GM21526 (cell line): ENCODE measurements at regions not wholly inside any gene's neighbourhood (a gene's known extent, or its start where the extent isn't known, plus 50 kb on each side); places are given as distances from the start of the nearest gene placed in this dataset.

Source experiments
- ATAC-seq: cut with Tn5 transposase; IDR thresholded peaks from one replicate; pipeline ENCODE4 v1.9.1; 2021; ENCODE audit warnings: moderate library complexity; ENCODE audit not compliant: unreplicated experiment, low FRiP score

DNA sequence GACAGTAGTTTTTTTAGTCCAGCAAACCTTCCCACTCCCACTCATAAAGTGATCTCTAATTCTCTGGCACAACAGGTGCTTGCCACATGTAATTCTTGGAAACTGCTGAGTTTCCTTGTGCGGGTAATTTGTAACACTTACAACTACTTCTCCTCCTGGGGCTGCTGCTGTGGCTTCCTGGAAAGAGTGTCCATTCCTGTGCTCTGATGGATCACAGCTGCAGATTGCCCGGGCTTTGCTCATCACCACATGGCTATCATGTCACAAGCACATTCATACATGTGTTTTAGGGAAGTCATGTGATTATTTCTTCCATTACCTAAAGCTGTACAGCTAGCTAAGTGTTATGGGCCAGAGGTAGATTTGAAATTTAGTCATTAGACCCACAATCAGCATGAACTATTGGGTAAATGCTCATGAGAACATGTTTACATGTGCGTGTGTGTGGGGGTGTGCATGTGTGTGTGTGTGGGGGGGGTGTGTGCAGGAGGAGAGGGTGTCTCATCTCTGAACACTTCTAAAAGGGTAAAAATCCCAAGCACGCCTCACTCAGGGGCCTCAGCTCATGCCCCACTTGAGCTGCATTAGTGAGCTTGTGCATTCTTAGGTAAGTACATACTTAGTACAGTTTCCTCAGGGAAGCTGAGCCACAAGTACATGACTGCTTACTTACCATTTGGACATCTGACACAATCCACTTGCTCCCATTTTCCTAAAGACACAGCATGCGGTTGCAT is 118.1 kb upstream of the CCDC112 start:
- ATAC-seq = no peak

DNA sequence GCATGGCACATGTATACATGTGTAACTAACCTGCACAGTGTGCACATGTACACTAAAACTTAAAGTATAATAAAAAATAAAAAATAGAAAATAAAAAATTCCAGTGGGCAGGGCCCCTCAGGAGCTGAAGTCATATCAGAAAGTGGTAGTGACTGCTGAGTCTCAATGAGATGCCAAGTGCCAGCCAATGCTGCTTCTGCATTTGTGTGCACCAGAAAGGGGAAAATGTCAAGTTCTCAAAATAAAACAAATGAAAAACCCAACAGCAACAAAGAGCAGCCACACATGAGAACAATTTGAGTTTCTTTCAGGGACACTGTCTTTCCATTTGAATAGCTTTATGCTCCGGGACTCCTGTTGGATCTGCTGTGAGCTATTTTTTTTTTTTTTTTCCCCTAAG is 117.2 kb upstream of the CCDC112 start:
- ATAC-seq = no peak

DNA sequence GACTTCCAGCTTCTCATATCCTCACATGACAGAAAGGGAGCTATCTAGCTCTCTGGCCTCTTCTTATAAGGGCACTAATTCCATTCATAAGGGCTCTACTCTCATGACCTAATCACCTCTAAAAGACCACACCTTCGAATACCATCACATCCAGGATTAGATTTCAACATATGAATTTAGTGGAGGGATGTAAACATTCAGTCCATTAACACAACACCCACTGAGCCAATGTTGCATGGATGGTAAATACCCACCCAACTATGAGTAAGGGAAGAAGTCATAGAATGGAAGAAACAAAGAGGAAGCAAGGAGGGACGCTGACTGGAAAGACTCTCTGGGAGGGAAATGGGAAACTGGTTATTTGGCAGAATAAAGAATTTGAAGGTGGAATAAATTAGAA is 112.6 kb upstream of the CCDC112 start:
- ATAC-seq = no peak

DNA sequence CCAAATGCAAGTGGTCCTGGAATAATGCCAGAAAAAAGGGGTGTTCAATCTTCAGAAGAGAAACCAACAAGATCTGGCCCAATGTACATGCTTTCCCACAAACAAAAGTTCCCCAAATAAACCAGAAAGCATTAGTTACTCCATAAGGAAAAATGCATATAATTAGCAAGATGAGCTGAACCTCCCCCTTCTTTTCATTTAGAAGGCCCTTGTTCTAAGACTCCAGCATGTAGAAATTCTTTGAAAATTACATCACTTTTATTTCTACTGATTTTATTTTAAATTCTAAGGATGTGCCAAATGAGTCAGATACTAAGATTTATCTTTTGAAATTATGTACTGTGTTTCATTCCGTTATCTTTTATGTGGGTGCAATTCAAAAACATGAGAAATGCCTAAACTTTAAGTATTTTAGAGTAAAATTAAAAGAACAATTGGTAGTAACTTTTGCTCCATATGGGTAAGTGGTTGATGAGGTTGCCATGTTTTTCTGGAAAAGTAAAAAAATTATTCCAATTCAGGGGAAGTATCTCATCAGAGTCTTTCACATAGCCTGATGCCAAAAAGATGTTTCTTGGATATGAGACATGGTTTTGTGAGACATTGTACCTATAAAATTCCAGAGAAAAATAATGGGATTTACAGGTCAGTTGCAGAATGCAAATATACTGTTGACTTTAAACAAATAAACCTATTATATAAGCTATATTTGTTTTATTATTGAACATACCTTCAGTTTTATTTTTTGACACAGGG is 106.5 kb upstream of the CCDC112 start:
- ATAC-seq = no peak

DNA sequence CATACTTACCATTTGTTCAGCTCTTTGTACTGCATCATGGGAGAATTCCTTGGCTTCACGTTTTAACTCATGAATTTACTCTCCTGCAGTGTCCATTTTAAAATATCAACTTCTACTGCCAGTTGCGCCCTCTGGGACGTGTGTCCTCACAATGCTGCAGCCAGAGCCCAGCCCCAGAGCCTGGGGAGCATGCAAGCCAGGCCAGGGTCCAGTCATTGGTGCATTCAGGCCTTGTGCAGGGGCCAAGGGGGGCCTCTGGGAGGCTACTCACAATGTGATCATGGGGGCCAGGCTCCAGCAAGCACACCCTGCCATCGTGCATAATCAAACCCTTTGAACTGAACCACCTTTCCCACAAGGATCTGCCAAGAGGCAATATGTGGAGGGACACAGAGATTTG is 105.6 kb upstream of the CCDC112 start:
- no peak for ATAC-seq

DNA sequence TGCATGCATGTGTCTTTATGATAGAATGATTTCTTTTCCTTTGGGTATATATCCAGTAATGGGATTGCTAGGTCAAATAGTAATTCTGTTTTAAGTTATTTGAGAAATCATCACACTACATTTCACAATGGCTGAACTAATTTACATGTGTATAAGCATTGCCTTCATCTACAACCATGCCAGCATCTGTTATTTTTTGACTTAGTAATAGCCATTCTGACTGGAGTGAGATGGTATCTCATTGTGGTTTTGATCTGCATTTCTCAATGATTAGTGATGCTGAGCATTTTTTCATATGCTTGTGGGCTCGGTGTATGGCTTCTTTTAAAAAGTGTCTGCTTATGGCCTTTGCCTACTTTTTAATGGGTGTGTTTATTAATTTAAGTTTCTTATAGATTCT is 102.3 kb upstream of the CCDC112 start:
- ATAC-seq = no peak

DNA sequence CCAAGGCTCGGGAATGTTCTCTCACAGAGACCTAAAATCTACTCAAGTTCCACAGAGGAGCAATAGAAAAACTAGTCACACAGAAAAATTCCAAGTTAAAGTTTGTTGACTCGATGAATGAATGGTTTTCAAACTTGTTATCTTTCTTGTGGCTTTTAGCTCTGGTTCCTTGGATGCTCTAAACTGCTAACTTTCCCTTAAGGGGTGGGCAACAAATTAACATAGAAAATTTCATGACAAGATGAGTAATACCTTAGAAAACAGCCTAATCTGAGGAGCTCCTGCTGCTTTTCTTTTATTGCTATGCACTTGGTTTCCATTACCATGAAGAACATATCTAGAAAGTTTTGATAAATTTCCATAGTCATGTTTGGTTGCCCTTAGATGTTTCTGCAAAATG is 100.2 kb upstream of the CCDC112 start:
- no peak for ATAC-seq

DNA sequence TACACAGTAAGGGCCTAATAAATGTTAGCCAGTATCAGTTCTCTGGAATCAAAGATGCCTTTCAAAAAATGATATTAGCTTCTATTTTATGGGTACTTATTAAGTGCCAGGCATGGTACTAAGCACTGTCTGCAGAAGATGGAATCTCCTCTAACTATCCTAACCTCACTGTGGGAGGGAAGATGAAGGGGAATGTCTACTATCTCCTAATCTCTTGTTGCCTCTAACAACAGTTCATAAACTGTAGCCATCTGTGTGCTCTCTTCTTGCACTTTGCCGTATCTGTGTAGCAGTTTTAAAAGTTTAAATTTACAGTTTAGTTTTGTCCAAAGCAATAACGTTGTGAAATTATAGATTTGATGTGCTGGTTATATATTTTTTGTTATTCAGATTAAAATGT is 99.6 kb upstream of the CCDC112 start:
- ATAC-seq = no peak

DNA sequence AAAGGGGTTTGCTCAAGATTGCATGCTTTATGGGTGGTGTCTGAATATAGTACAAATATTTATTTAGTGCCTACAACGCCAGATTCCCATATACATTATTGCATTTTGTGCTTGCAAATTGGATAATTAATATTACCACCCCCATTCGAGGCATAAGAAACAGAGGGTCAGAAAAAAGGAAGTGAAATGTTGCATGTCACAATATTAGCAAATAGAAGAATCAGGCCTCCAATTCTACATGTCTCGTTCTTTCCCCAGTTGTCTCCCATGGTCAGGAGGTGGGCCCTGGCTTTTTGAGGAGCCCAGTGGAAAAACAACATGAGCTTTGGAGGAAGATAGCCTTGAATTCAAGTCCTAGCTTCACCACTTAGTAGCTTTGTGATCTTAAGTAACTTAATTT is 98.1 kb upstream of the CCDC112 start:
- no peak for ATAC-seq

DNA sequence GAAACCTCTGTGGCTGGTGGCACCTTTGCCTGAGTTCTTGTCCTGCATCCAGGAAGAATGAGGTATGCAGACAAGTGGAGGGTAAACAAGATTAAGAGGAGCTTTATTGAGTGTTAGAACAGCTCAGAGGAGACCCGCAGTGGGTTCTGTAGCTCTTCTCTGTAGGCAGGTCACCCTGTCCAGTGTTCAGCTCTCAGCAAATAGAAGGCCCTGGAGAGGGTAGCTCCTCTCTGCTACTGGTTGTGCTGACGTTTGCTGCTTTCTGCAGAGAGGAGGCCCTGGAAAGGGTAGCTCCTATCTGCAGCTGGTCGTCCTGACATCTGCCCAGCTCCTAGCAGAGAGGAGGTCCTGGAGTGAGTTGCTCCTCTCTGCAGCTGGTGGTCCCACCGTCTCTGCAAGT is 96.8 kb upstream of the CCDC112 start:
- ATAC-seq = no peak

DNA sequence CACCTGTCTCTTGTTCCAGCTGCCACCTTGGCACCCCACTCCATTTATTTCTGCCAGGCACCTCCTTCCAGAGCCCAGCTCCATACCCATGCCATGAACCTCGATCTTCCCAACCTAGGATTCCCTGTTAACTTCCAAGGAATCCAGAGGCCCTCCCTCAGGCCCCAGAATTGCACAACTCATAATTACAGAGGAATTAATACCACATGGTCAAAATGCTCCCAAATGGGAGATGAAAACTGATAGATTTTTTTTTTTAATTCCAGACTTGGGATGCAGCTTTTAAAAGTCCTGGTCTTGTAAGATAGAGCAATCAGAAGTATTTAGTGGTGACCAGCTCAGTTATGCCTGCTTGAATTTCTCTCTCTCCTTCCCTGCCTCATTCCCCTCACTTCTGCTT is 96.2 kb upstream of the CCDC112 start:
- ATAC-seq = no peak

DNA sequence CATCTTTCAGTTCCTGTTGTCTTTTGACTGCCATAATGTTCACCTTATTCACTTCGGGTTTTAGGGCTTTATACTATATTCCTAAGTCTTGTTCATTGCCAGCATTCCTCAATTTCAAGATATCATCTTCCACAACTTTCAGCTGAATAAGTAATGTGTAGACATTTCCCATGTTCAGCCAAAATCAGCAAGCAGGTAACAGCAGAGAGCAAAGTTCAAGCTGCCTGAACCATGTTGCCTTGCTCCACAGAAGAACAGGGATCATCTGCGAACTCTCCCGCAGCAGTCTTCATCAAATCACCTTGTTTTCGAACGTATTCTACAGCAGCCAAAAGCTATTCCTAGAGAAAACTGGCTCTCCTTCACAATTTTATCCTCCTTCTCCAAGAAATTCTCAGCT is 95.3 kb upstream of the CCDC112 start:
- no peak for ATAC-seq

DNA sequence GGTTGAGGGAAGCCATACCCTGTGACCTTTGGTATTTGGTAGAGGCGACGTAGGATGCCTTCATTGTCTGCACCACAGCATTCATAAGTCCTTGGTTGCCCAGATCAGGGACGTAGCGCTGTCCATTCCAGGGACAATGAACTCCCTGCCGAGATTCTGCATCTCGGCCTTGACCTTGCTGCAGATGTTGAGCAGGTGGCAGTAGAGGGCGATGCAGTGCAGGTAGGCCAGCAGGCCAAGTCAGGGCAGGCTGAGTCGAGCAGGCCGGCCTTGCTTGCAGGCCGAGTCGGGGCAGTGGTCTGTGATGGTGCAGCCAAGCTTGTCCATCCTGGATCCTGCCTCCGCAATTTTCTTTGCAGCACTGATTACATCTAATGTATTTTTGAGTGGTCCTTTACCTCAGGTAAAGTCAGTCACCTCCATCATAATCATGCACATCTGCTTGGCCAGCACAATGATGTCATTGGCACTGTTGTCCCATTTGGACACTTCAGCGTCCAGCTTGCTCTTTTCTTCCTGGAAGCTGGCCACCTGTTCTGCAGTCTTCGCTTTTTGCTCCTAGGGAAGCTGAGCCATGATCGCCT is 93.4 kb upstream of the CCDC112 start:
- ATAC-seq = no peak

DNA sequence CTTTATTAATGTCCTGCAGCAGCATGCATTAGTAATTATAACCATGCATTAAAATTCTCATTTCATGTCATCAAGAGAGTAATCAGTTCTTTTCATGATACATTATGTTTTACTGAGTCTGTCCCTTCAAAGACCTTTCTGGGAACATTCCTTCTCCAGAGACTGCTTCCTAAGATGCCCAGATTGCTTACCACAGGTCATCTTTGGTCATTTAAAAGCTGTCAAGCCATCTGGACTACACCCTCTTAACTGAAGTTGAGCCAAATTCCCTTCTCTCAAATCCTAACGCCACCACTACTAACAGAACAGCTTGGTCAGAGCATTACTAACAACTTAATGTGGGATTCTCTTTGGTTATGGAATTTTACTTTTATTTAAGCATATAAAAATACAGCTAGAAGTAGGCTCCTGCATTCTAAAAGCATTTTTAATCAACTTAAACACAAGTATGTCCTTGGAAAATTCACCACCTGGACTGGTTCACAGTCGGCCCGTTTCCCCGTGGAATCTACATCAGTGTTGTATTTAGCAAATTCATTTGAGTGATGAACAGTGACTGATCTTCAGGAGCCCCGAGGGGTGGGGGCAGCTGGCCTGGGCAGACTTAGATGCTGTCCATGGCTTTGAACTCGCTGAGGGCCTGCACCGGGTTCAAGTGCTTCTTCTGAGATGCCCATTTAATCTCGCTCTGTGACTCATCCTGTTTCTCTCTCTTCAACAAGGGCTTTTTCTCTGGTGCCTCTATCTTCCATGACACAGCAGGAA is 92.8 kb upstream of the CCDC112 start:
- no peak for ATAC-seq

DNA sequence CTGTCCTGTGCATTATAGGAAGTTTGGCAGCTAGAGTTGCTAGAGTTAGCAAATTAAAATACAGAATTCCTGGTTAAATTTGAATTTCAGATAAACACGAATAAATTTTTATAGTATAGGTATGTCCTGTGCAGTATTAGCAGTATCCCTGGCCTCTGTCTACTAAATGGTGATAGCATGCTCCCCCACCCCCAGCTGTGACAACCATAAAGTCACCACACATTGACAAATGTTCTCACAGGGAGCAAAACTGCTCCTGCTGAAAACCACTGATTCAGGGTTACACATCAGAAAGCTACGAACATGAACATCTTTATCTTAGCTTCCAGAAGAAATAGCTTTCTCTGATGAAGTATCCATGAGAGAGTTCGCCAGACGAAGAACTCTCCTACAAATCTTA is 91.8 kb upstream of the CCDC112 start:
- no peak for ATAC-seq

DNA sequence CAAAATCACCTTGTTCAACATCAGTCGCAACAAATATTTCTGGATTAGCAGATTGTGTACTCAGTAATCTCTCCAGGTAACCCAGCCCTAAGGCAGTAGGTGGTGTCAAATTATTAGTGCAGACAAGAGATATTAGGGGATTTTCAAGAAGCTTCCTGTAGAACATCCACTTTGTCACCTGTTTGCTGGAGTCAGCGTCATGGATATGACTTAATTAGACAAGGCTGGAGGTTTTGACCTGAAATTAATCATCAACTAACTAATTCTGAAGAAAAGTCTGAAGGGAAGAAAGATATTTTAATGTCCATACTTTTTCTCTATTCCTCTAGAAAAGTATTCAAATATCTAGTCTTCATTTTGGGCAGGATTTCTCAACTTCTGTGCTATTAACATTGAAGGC is 91.4 kb upstream of the CCDC112 start:
- ATAC-seq = no peak

DNA sequence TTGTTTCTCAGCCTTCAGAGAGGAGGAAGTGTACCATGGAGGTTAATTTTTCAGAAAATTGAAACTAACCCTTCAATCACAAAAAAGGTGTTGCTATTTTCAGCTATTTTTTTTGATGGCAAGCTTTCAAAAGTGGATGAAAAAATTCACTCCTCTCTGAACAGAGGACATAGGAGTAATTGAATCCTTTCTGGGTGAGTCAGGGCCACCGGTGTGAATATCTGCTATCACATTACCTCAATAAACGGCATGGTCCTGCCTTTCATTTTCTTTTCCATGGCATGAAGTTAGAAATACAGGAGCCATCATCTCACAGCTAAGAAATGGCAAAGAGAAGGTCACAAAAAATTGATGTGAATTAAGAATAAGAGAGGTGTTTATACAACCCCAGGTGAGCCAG is 90.2 kb upstream of the CCDC112 start:
- ATAC-seq = no peak

DNA sequence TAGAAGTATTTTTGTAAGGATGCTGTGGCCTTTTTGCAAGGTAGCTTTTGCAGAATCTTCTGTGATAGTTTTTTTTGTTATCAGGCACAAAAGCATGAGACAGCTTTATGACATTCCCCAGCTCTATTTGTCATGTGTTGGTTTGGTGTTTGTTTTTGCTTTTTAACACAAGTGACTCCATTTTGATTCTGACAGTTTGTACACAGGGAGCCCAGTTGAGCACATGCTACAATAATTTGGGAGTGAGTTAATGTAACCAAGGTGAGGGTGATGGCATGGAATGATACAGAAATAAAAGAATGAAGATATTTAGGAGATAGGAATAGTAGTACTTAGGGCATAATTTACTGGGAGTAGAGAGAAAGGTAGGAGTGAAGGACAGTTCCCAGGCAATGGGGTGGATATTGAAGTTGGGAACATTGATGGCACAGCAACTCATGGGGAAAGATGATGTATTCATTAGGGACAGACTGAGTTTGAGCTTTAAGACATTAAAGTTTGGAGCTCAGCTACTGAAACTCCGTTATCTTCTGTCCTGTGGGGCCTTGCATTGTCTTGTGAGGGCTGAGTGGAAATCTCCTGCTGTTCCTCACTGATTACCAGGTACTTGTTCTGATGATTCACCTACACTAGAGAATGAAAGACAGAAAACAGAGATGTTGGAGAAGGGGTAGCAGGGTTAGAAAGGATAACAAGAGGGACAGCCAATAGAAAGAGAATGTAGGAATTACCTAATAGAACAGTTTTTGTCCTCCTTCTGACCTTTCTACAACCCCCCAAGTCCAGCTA is 88.3 kb upstream of the CCDC112 start:
- no peak for ATAC-seq

DNA sequence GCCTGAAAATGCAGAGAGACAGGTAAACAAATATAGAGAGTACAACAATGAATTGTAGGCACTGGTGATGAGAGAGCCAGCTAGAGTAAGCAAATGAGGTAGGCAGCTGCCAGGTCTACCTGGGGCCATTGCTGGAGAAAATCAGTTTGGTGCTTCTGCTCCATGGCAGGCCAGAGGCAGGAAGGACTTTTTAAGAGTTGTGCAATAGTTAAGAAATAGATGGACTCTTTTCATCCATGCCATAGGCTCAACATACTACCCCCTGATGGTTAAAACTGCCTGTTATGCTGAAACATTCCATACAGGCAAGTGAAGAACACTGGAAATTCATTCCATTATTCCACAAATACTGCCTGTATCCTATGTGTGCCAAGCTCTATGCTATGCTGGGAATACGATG is 86.5 kb upstream of the CCDC112 start:
- ATAC-seq = no peak

DNA sequence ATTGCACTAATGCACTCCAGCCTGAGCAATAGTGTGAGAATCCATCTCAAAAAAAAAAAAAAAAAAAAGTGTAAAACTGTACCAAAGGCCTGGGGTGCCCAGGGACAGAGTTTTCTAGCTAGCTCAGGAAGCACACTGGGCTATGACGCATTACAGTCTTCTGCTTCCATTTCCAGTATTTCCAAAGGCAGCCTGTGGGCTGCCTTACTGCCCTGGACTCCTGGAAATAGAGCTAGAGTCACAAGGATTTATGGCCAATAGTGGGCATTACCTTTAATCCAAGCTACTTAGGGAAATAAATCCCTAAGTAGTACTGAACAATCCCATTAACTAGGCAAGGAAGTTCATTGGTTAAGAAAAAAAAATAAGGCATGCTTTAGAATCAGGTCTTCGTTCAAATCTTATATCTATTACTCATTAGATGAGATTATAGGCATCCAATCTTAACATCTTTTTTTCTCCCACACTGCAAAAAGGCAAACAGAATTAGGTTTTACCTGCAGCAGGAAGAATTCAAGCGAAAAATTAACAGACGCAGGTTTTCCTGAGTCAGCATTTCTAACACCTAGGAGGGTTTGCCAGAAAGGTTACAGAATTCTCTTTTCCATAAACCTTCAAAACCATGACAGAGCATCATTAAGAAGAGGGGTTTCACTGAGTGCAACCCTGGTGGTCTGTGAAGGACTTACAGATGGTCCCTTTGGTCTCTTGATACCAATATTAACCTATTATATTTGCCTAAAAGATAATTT is 85.6 kb upstream of the CCDC112 start:
- ATAC-seq = no peak
